ENCODE measurements at regions not wholly inside any gene's neighbourhood (a gene's known extent, or its start where the extent isn't known, plus 50 kb on each side); places are given as distances from the start of the nearest gene placed in this dataset.
A peak's percentile ranks its signal among the peaks of the same experiment; 100 is the strongest.

GRCh38 chr3:150278195-150278594 is 129.9 kb upstream of the TSC22D2 start:
- H3K79me1 ChIP-seq (ENCODE audit: low read depth in 1 of 2, low read length in 2 of 2): no peaks in the 10 kb centered on the region
- peaks cover 3% of the 10 kb centered on the region; the same call in 1 of the 2 replicates for H3K9me3 ChIP-seq (ENCODE audit: control insufficient read depth, insufficient read depth, low read length)
- H2AK9ac ChIP-seq (replicated peaks; ENCODE audit: low read depth, low read length, poor library complexity): no peak overlapping the region
- 0 out of 2 replicates have a peak overlapping the region, but pooled peaks have one; percentile 18 for H2BK120ac ChIP-seq (ENCODE audit: low read depth, low read length)
- H3K9ac ChIP-seq (ENCODE audit: low read depth, low read length): no peak overlapping the region
- H3K14ac ChIP-seq (replicated peaks; ENCODE audit: low read depth, low read length): peak overlapping the region; percentile 37; the same call in 1 of the 2 replicates
- H3K18ac ChIP-seq (ENCODE audit: low read depth, low read length): no peak overlapping the region
- TF ChIP-seq CEBPB (IDR thresholded peaks at IDR 0.05; ENCODE audit: low read depth, low read length) (no peak), RFX5 (IDR thresholded peaks at IDR 0.05; ENCODE audit: low read depth, low read length) (no peak), MAFK (IDR thresholded peaks at IDR 0.05; ENCODE audit: low read depth, low read length) (no peak), SMC3 (IDR thresholded peaks at IDR 0.05; ENCODE audit: low read depth, low read length) (no peak), FOS (IDR thresholded peaks at IDR 0.05; ENCODE audit: low read depth, low read length) (no peak), POLR2A (IDR thresholded peaks at IDR 0.05; ENCODE audit: low read depth, low read length) (no peak)
- TF ChIP-seq, protein P1, sequence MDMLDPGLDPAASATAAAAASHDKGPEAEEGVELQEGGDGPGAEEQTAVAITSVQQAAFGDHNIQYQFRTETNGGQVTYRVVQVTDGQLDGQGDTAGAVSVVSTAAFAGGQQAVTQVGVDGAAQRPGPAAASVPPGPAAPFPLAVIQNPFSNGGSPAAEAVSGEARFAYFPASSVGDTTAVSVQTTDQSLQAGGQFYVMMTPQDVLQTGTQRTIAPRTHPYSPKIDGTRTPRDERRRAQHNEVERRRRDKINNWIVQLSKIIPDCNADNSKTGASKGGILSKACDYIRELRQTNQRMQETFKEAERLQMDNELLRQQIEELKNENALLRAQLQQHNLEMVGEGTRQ (IDR thresholded peaks at IDR 0.05; ENCODE audit: low read depth, low read length): no peak
- TF ChIP-seq, protein P2, sequence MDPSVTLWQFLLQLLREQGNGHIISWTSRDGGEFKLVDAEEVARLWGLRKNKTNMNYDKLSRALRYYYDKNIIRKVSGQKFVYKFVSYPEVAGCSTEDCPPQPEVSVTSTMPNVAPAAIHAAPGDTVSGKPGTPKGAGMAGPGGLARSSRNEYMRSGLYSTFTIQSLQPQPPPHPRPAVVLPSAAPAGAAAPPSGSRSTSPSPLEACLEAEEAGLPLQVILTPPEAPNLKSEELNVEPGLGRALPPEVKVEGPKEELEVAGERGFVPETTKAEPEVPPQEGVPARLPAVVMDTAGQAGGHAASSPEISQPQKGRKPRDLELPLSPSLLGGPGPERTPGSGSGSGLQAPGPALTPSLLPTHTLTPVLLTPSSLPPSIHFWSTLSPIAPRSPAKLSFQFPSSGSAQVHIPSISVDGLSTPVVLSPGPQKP (IDR thresholded peaks at IDR 0.05; ENCODE audit: borderline replicate concordance, low read depth, low read length): no peak
- no peak overlapping the region for H2AK5ac ChIP-seq (ENCODE audit: low read depth, low read length)
- H3K36me3 ChIP-seq (ENCODE audit: control insufficient read depth, insufficient read depth, low read length): no peaks in the 10 kb centered on the region
- in situ Hi-C loops (cut with MboI; ENCODE audit: low sequenced_read_pairs): no loop called here
- ATAC-seq (ENCODE audit: low read depth) (no peak), DNase-seq (no peak)
- H3K9me1 ChIP-seq (ENCODE audit: insufficient read depth, low read length): no peaks in the 10 kb centered on the region
- H3K56ac ChIP-seq (ENCODE audit: extremely low read depth, insufficient read depth, low read length): no peak overlapping the region
- CTCF ChIA-PET: no interaction called here
- no peak overlapping the region for H3K4me3 ChIP-seq (ENCODE audit: insufficient read depth, low read depth, low read length)
- H3K23ac ChIP-seq (ENCODE audit: low read depth, low read length): no peak overlapping the region
- H2BK15ac ChIP-seq (ENCODE audit: low read depth, low read length): no peak overlapping the region; the same call in 2 of the 3 replicates
- H4K5ac ChIP-seq (ENCODE audit: low read depth, low read length): no peak overlapping the region
- no peak overlapping the region for H3K27ac ChIP-seq (ENCODE audit: insufficient read depth, low read length)
- H2BK20ac ChIP-seq (ENCODE audit: low read depth, low read length): no peak overlapping the region
- H4K20me1 ChIP-seq (ENCODE audit: insufficient read depth, low read length): no peaks in the 10 kb centered on the region
- H3K4ac ChIP-seq (ENCODE audit: low read depth, low read length): no peak overlapping the region
- no peak overlapping the region for H4K91ac ChIP-seq (ENCODE audit: insufficient read depth, low read depth, low read length)
- H2BK5ac ChIP-seq (ENCODE audit: low read depth, low read length, poor library complexity, severe bottlenecking): no peak overlapping the region
- BruUV-seq (replicated peaks): no TSS peak
- peaks cover 6% of the 10 kb centered on the region for H3K4me1 ChIP-seq (ENCODE audit: control insufficient read depth, insufficient read depth, low read length)
- no peaks in the 10 kb centered on the region for H3K27me3 ChIP-seq (ENCODE audit: control insufficient read depth, insufficient read depth, low read length)
- POLR2A ChIA-PET (ENCODE audit: unreplicated experiment): no interaction called here
- no peak overlapping the region for H3K4me2 ChIP-seq (ENCODE audit: low read depth, low read length)
- no peak overlapping the region for H4K8ac ChIP-seq (ENCODE audit: low read depth in 2 of 2, low read length in 2 of 2)
- intact Hi-C loops (cut with micrococcal nuclease): no loop called here
- no peak overlapping the region for H2AFZ ChIP-seq (replicated peaks; ENCODE audit: low read length, poor library complexity)
- dilution Hi-C loops (cut with HindIII; ENCODE audit: low sequenced_read_pairs, unreplicated experiment): no loop called here

Measured in IMR-90 (cell line).